HepG2 (cell line): ENCODE measurements at regions not wholly inside any gene's neighbourhood (a gene's known extent, or its start where the extent isn't known, plus 50 kb on each side); places are given as distances from the start of the nearest gene placed in this dataset.

Source experiments
- ATAC-seq: fragments of 200-7000 bp; cut with Tn5 transposase; 3 replicates; pipeline ENCODE4 v1.9.1; 2020; ENCODE audit warnings: mild to moderate bottlenecking, moderate library complexity
- BruUV-seq: library from RNA; stranded (reverse); fragments of 400-500 nt; replicated peaks from 2 replicates; lab custom pipeline; 2021; lab: Mats Ljungman, UMichigan
- CTCF ChIA-PET: fragments of 300-600 bp; formaldehyde crosslinking; extraction: SDS; loops from one replicate; lab custom pipeline; 2021; ENCODE audit warnings: low total read pairs, inconsistent platforms, low intra/inter-chr PET ratio; lab: Yijun Ruan, JAX
- POLR2A ChIA-PET: fragments of 350-600 bp; sonication (Branson Sonifier 250); formaldehyde crosslinking; loops from one replicate; lab custom pipeline; 2020; ENCODE audit warnings: antibody characterized with exemption, inconsistent platforms; lab: Yijun Ruan, JAX
- DNase-seq: peaks from one replicate; pipeline ENCODE4 v3.0.0-alpha.2; 2015; ENCODE audit warnings: low spot score
- FAIRE-seq: peaks from 3 replicates; lab custom pipeline; 2011; peaks lifted over from hg19 to GRCh38; lab: Jason Lieb, UNC
- H2AFZ ChIP-seq: one replicate; pipeline ENCODE4 v1.6.1; 2011; ENCODE audit warnings: low read length, inconsistent platforms
- H3K27ac ChIP-seq: fragments of 300-600 bp; 3 replicates; pipeline ENCODE4 v1.8.0; 2011; ENCODE audit warnings: mixed run types, mild to moderate bottlenecking, mixed read lengths, low read length, inconsistent platforms; ENCODE audit not compliant: insufficient read depth; ENCODE audit errors: extremely low read length
- H3K27me3 ChIP-seq, 2 experiments: fragments of 200-600 bp in 1 of 2; 2 replicates in 1 of 2; 3 replicates in 1 of 2; pipeline versions ENCODE4 v1.6.0 to v1.8.0; 2011; ENCODE audit warnings: low read length in 2 of 2, mild to moderate bottlenecking in 2 of 2, moderate library complexity in 2 of 2, inconsistent platforms in 1 of 2; ENCODE audit not compliant: insufficient read depth in 2 of 2, control insufficient read depth in 1 of 2
- H3K36me3 ChIP-seq, 2 experiments: fragments of 200-600 bp in 1 of 2; replicated peaks in 1 of 2; 2 replicates in 1 of 2; 3 replicates in 1 of 2; pipeline versions ENCODE4 v1.5.1 to v1.8.0; 2011; ENCODE audit warnings: low read length in 2 of 2, inconsistent platforms in 1 of 2; ENCODE audit not compliant: insufficient read depth in 2 of 2, control insufficient read depth in 1 of 2
- H3K4me1 ChIP-seq: 2 replicates; pipeline ENCODE4 v1.5.1; 2012; ENCODE audit warnings: low read length, inconsistent platforms; ENCODE audit not compliant: insufficient read depth
- H3K4me2 ChIP-seq: 2 replicates; pipeline ENCODE4 v1.6.0; 2011; ENCODE audit warnings: low read depth, low read length, inconsistent platforms
- H3K4me3 ChIP-seq, 3 experiments: fragments of 200-600 bp in 1 of 3; sonication (generic), shearing (Covaris generic) in 1 of 3; replicated peaks in 1 of 3; 2 replicates each; pipeline ENCODE4 v1.5.1; 2011 to 2016; ENCODE audit warnings: low read length in 3 of 3, inconsistent platforms in 2 of 3, low read depth in 2 of 3, mild to moderate bottlenecking in 2 of 3, control low read depth in 1 of 3, mixed read lengths in 1 of 3; ENCODE audit not compliant: insufficient read depth in 1 of 3
- H3K79me2 ChIP-seq: one replicate; pipeline ENCODE4 v1.6.1; 2011; ENCODE audit warnings: low read length, inconsistent platforms; ENCODE audit not compliant: insufficient read depth
- H3K9ac ChIP-seq: 2 replicates; pipeline ENCODE4 v1.6.0; 2011; ENCODE audit warnings: mild to moderate bottlenecking, low read depth, low read length, inconsistent platforms; ENCODE audit not compliant: insufficient read depth
- H3K9me3 ChIP-seq: 2 replicates; pipeline ENCODE4 v1.5.1; 2012; ENCODE audit warnings: mild to moderate bottlenecking, low read length
- H4K20me1 ChIP-seq: 2 replicates; pipeline ENCODE4 v1.6.0; 2011; ENCODE audit warnings: inconsistent platforms, mild to moderate bottlenecking, low read length, moderate library complexity; ENCODE audit not compliant: insufficient read depth
- BHLHE40 ChIP-seq: IDR thresholded peaks from 2 replicates; pipeline ENCODE4 v1.6.1; 2011; ENCODE audit warnings: low read length, improper control_type of control experiment
- KDM1A ChIP-seq: IDR thresholded peaks from 2 replicates; pipeline ENCODE4 v1.6.1; 2016; ENCODE audit warnings: missing compliant biosample characterization
- MBD4 ChIP-seq: IDR thresholded peaks from 2 replicates; pipeline ENCODE4 v1.6.1; 2012; ENCODE audit warnings: low read length, inconsistent platforms, borderline replicate concordance
- MXD4 ChIP-seq: IDR thresholded peaks from 2 replicates; pipeline ENCODE4 v1.6.1; 2016; ENCODE audit warnings: mild to moderate bottlenecking, missing biosample characterization, missing genetic modification reagents
- SMYD3 ChIP-seq: sonication (generic); formaldehyde crosslinking; IDR thresholded peaks from 2 replicates; pipeline ENCODE4 v1.8.1; 2023; ENCODE audit warnings: mild to moderate bottlenecking, missing genetic modification reagents
- TCF7 ChIP-seq: sonication (generic); IDR thresholded peaks from 2 replicates; pipeline ENCODE4 v1.6.1; 2016; ENCODE audit warnings: antibody characterized with exemption, low read depth
- XRCC5 ChIP-seq: fragments of 200-400 bp; formaldehyde crosslinking; optimal IDR thresholded peaks from 2 replicates; pipeline ENCODE3; 2017; ENCODE audit warnings: mild to moderate bottlenecking, low read length
- ZBTB20 ChIP-seq: sonication (generic); formaldehyde crosslinking; IDR thresholded peaks from 2 replicates; pipeline ENCODE4 v1.8.1; 2023; ENCODE audit warnings: missing genetic modification reagents, low read depth, mild to moderate bottlenecking, borderline replicate concordance
- ZNF235 ChIP-seq: sonication (generic); formaldehyde crosslinking; IDR thresholded peaks from 2 replicates; pipeline ENCODE4 v1.8.1; 2023; ENCODE audit warnings: mild to moderate bottlenecking, missing genetic modification reagents, borderline replicate concordance
- ZNF317 ChIP-seq: sonication (generic); formaldehyde crosslinking; IDR thresholded peaks from 2 replicates; pipeline ENCODE4 v1.5.0; 2020; ENCODE audit warnings: mild to moderate bottlenecking, missing genetic modification reagents
- ZNF790 ChIP-seq: sonication (generic); formaldehyde crosslinking; IDR thresholded peaks from 2 replicates; pipeline ENCODE4 v1.8.0; 2022; ENCODE audit warnings: missing genetic modification reagents, mild to moderate bottlenecking, borderline replicate concordance
- ZSCAN22 ChIP-seq: sonication (generic); formaldehyde crosslinking; IDR thresholded peaks from 2 replicates; pipeline ENCODE4 v1.4.0; 2020; ENCODE audit warnings: mild to moderate bottlenecking, missing genetic modification reagents
- WGBS: methylation state at CpG from one replicate; pipeline ENCODE4 v1.1.6; 2017; ENCODE audit warnings: low lambda C conversion rate; 5-methylcytosine and 5-hydroxymethylcytosine counted together
- in situ Hi-C: cut with HindIII; loops from 2 replicates; pipeline ENCODE4 v1.10.0; 2017; ENCODE audit warnings: low pct_unique_long_range_greater_than_20kb; ENCODE audit not compliant: extremely low pct_ligation_motif_present
- intact Hi-C: fragments of 100-400 bp; cut with micrococcal nuclease; formaldehyde crosslinking; loops from one replicate; pipeline ENCODE4 v1.10.0; 2022; ENCODE audit not compliant: unreplicated experiment
- TF ChIP-seq, protein P1 (sequence below): sonication (generic); formaldehyde crosslinking; IDR thresholded peaks from 2 replicates; pipeline ENCODE4 v1.5.0; 2020; ENCODE audit warnings: missing genetic modification reagents, mild to moderate bottlenecking, borderline replicate concordance
- TF ChIP-seq, protein P2 (sequence below): IDR thresholded peaks from 2 replicates; pipeline ENCODE4 v1.6.1; 2016; ENCODE audit warnings: missing compliant biosample characterization, missing genetic modification reagents, borderline replicate concordance
- TF ChIP-seq, protein P3 (sequence below): sonication (generic); formaldehyde crosslinking; conservative IDR thresholded peaks from 2 replicates; pipeline ENCODE4 v1.4.0; 2020; ENCODE audit warnings: missing genetic modification reagents

DNA sequence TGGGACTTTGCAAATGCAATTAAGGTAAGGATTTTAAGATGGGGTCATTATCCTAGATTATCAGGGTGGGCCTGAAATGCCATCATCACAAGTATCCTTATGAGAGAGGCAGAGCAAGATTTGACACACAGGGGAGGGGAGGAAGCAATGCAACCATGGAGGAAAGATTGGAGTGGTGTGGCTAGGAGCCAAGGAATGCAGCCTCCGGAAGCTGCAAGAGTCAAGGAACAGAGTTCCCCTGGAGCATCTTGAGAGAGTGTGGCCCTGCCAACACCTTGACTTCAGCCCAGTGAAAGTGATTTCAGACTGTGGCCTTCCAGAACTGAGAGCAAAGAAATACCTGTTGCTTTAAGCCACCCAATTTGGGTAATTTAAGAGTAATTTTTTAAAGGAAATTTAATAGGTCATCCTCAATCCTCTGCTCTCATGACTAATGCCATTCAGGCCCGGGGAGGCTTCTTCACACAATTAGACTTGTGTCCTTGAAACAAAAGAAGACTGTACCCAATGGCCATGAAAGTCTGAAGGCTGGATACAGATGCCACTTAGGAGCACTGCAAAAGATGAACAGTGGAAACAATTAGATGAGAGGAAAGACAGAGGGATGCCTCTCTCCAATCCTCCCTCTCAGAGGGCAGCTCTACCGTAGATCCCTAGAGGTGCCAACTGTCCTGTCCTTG lies 250.3 kb upstream of the ID2 start:
- Histone ChIP-seq H4K20me1 (no peaks in the 10 kb centered on the region), H3K9me3 (no peaks in the 10 kb centered on the region), H3K27me3 (no peaks in the 10 kb centered on the region), H3K4me1 (no peaks in the 10 kb centered on the region), H3K9ac (no peak overlapping the region)
- in situ Hi-C loops: no loop called here
- ATAC-seq (no peak), DNase-seq (no peak), FAIRE-seq (no peak)
- CTCF ChIA-PET: no interaction called here
- BruUV-seq: no TSS peak
- WGBS: 37% methylated on average over 3 of the region's 3 CpGs
- no peak for TF ChIP-seq BHLHE40
- no peak for TF ChIP-seq XRCC5
- TF ChIP-seq ZNF317 (CRISPR knock-in tag): no peak
- TF ChIP-seq, all 625 proteins: peak for 0
- H3K4me2 ChIP-seq: no peak overlapping the region
- no peak overlapping the region for H2AFZ ChIP-seq
- H3K4me3 ChIP-seq: no peak overlapping the region
- intact Hi-C loops: loop anchor here (5.0 kb wide), 1 partner anchor 256 kb away; no protein-coding TSS in a partner anchor
- H3K36me3 ChIP-seq: no peaks in the 10 kb centered on the region
- no peaks in the 10 kb centered on the region for H3K79me2 ChIP-seq
- POLR2A ChIA-PET: no interaction called here
- no peak overlapping the region for H3K27ac ChIP-seq

DNA sequence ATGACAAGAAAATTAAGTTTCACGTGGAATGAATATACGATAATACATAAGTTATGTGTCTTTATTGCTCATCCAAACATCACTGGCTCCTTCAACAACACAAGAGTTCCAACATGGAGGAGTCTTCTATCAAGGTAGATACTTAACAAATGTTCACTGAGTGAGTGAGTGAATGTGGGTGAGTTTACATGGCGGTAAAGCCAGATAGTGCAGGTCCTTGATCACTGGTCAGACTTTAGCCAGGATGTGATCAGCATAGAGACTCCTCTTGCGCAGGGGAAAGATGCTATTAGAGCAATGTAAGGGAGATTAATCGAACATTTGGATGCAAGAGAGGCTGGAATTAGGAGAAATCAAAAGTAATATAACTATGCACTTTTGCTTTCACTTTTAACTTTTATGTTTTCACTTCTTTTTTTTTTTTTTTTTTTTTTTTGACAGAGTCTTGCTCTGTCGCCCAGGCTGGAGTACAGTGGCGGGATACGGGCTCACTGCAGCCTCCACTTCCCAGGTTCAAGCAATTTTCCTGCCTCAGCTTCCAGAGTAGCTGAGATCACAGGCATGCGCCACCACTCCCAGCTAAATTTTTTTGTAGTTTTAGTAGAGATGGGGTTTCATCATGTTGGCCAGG lies 249.0 kb upstream of the ID2 start:
- no peaks in the 10 kb centered on the region for H3K79me2 ChIP-seq
- no peaks in the 10 kb centered on the region for H3K36me3 ChIP-seq
- H3K27ac ChIP-seq: no peak overlapping the region
- H4K20me1 ChIP-seq: no peaks in the 10 kb centered on the region
- intact Hi-C loops: loop anchor here (5.0 kb wide), 1 partner anchor 254 kb away; no protein-coding TSS in a partner anchor
- H3K4me1 ChIP-seq: no peaks in the 10 kb centered on the region
- no peaks in the 10 kb centered on the region for H3K27me3 ChIP-seq
- H3K9me3 ChIP-seq: no peaks in the 10 kb centered on the region
- WGBS: 83% methylated on average over 9 of the region's 9 CpGs
- FAIRE-seq (no peak), DNase-seq (no peak), ATAC-seq (no peak)
- H3K4me2 ChIP-seq: no peak overlapping the region
- POLR2A ChIA-PET: interaction anchor here (0.9 kb wide), 1 partner anchor 19 kb away, joined by 3 read pairs; no protein-coding TSS in a partner anchor
- in situ Hi-C loops: no loop called here
- no peak overlapping the region for H3K4me3 ChIP-seq
- H3K9ac ChIP-seq: no peak overlapping the region
- CTCF ChIA-PET: interaction anchor here (0.9 kb wide), 1 partner anchor 1005 kb away, joined by 3 read pairs; no protein-coding TSS in a partner anchor
- BruUV-seq: no TSS peak
- no peak overlapping the region for H2AFZ ChIP-seq
- TF ChIP-seq ZSCAN22: no peak
- TF ChIP-seq MXD4: no peak
- TF ChIP-seq KDM1A (CRISPR knock-in tag): no peak
- no peak for TF ChIP-seq ZNF790 (CRISPR knock-in tag)
- TF ChIP-seq, protein P1, sequence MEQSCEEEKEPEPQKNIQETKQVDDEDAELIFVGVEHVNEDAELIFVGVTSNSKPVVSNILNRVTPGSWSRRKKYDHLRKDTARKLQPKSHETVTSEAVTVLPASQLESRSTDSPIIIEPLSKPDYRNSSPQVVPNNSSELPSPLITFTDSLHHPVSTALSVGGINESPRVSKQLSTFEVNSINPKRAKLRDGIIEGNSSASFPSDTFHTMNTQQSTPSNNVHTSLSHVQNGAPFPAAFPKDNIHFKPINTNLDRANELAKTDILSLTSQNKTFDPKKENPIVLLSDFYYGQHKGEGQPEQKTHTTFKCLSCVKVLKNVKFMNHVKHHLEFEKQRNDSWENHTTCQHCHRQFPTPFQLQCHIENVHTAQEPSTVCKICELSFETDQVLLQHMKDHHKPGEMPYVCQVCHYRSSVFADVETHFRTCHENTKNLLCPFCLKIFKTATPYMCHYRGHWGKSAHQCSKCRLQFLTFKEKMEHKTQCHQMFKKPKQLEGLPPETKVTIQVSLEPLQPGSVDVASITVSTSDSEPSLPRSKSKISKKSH (CRISPR knock-in tag): no peak
- TF ChIP-seq SMYD3 (CRISPR knock-in tag): no peak
- no peak for TF ChIP-seq TCF7
- TF ChIP-seq, protein P2, sequence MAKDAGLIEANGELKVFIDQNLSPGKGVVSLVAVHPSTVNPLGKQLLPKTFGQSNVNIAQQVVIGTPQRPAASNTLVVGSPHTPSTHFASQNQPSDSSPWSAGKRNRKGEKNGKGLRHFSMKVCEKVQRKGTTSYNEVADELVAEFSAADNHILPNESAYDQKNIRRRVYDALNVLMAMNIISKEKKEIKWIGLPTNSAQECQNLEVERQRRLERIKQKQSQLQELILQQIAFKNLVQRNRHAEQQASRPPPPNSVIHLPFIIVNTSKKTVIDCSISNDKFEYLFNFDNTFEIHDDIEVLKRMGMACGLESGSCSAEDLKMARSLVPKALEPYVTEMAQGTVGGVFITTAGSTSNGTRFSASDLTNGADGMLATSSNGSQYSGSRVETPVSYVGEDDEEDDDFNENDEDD (CRISPR knock-in tag): no peak
- no peak for TF ChIP-seq ZBTB20
- TF ChIP-seq, protein P3, sequence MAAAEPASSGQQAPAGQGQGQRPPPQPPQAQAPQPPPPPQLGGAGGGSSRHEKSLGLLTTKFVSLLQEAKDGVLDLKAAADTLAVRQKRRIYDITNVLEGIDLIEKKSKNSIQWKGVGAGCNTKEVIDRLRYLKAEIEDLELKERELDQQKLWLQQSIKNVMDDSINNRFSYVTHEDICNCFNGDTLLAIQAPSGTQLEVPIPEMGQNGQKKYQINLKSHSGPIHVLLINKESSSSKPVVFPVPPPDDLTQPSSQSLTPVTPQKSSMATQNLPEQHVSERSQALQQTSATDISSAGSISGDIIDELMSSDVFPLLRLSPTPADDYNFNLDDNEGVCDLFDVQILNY: no peak
- no peak for TF ChIP-seq MBD4
- TF ChIP-seq ZNF235 (CRISPR knock-in tag): no peak
